DMS153 treated with DMSO at 0.1 percent for 48 hours (cell line): ENCODE measurements at regions not wholly inside any gene's neighbourhood (a gene's known extent, or its start where the extent isn't known, plus 50 kb on each side); places are given as distances from the start of the nearest gene placed in this dataset.

Experiments
- DNase-seq: peaks from one replicate; lab custom pipeline; 2025; ENCODE audit not compliant: unreplicated experiment; lab: John Stamatoyannopoulos, UW

- DNase-seq: no peak
Measured at GRCh38 chr17:77481476-77482374, 341.0 kb downstream of the SEC14L1 start.

GRCh38 chr17:77482375-77483127 is 341.8 kb downstream of the SEC14L1 start:
- DNase-seq: no peak

- no peak for DNase-seq
Measured at GRCh38 chr17:77483128-77483598, 342.4 kb downstream of the SEC14L1 start.

GRCh38 chr17:77484111-77484510 is 343.3 kb downstream of the SEC14L1 start:
- DNase-seq: no peak

- no peak for DNase-seq
Measured at GRCh38 chr17:77485089-77485833, 344.5 kb downstream of the SEC14L1 start.

- no peak for DNase-seq
Measured at GRCh38 chr17:77487211-77487629, 346.5 kb downstream of the SEC14L1 start.

GRCh38 chr17:77487677-77488530 is 347.1 kb downstream of the SEC14L1 start:
- DNase-seq: no peak

GRCh38 chr17:77488531-77489238 is 347.9 kb downstream of the SEC14L1 start:
- DNase-seq: no peak

- DNase-seq: no peak
Measured at GRCh38 chr17:77489239-77489892, 348.6 kb downstream of the SEC14L1 start.

GRCh38 chr17:77489893-77490255 is 349.1 kb downstream of the SEC14L1 start:
- DNase-seq: no peak

- no peak for DNase-seq
Measured at GRCh38 chr17:77490361-77491183, 349.8 kb downstream of the SEC14L1 start.

- no peak for DNase-seq
Measured at GRCh38 chr17:77491921-77492445, 351.2 kb downstream of the SEC14L1 start.

- no peak for DNase-seq
Measured at GRCh38 chr17:77492446-77493237, 351.9 kb downstream of the SEC14L1 start.

GRCh38 chr17:77493238-77493820 is 352.6 kb downstream of the SEC14L1 start:
- DNase-seq: no peak

- DNase-seq: no peak
Measured at GRCh38 chr17:77493901-77494663, 353.3 kb downstream of the SEC14L1 start.
